ENCODE measurements at regions not wholly inside any gene's neighbourhood (a gene's known extent, or its start where the extent isn't known, plus 50 kb on each side); places are given as distances from the start of the nearest gene placed in this dataset.

DNA sequence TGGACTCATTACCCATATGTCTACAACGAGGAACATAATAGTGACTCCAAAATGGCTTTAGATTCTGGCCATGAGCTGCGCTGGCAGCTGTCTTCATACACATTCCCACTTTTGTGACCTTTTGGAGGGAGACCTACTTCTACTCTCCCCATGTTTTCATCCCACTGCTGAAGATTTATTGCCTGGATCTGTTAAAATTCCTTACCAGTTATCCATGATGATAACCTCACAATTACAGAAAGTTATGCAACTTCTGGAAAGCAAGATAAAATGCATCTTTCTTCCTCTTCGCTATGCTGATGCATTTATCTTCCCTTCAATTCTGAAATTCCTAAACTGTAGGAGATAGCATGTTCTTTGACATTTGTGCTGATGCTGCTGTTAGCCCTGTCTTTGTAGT is 855.3 kb downstream of the SLC4A3 start:
- Histone ChIP-seq H3K79me2 (ENCODE audit: insufficient read depth, low read length) (no peaks in the 10 kb centered on the region), H3K27me3 (ENCODE audit: insufficient read depth, low read length) (no peaks in the 10 kb centered on the region), H3K9ac (ENCODE audit: extremely low read depth, insufficient read length, low read length) (no peak overlapping the region), H3K23ac (ENCODE audit: insufficient read length, low read depth, low read length) (no peak overlapping the region), H2BK12ac (ENCODE audit: insufficient read length, low read depth, low read length) (no peak overlapping the region), H3K14ac (ENCODE audit: insufficient read depth, low read length) (no peak overlapping the region), H2AK5ac (ENCODE audit: insufficient read length, low read length) (no peak overlapping the region), H4K91ac (ENCODE audit: insufficient read length, low read depth, low read length) (no peak overlapping the region), H3K4ac (ENCODE audit: low read depth, low read length) (no peak overlapping the region), H3K9me3 (ENCODE audit: control insufficient read depth, low read depth, low read length) (no peaks in the 10 kb centered on the region), H3T11ph (ENCODE audit: low read length) (no peak overlapping the region), H4K20me1 (ENCODE audit: control insufficient read depth, insufficient read depth, insufficient read length) (no peaks in the 10 kb centered on the region), H3K4me1 (ENCODE audit: insufficient read depth, low read length) (no peaks in the 10 kb centered on the region), H2AFZ (ENCODE audit: low read length) (no peak overlapping the region), H3K23me2 (ENCODE audit: insufficient read length, low read depth, low read length, poor library complexity, severe bottlenecking) (no peaks in the 10 kb centered on the region), H2BK5ac (ENCODE audit: insufficient read length, low read length) (no peak overlapping the region), H2BK120ac (ENCODE audit: low read depth, low read length, poor library complexity, severe bottlenecking) (no peak overlapping the region), H3K4me2 (ENCODE audit: insufficient read depth, insufficient read length, low read length) (no peak overlapping the region), H3K27ac (ENCODE audit: insufficient read length, low read depth, low read length) (no peak overlapping the region), H4K5ac (ENCODE audit: insufficient read length, low read depth, low read length) (no peak overlapping the region), H2BK15ac (ENCODE audit: low read depth, low read length) (no peak overlapping the region), H3K18ac (ENCODE audit: insufficient read length, low read depth, low read length) (no peak overlapping the region), H4K8ac (replicated peaks; ENCODE audit: insufficient read length, low read depth, low read length) (no peak overlapping the region), H3K79me1 (ENCODE audit: insufficient read depth, low read depth, low read length, poor library complexity, severe bottlenecking) (no peaks in the 10 kb centered on the region), H2BK20ac (ENCODE audit: low read depth, low read length, poor library complexity, severe bottlenecking) (no peak overlapping the region), H3K56ac (ENCODE audit: insufficient read length, low read depth, low read length) (no peak overlapping the region)
- no peak for DNase-seq
- H3K27me3 Mint-ChIP-seq (ENCODE audit: low read depth): no peaks in the 10 kb centered on the region
- no peaks in the 10 kb centered on the region; a peak in 2 of 5 replicates for H3K9me3 Mint-ChIP-seq
- H3K36me3 Mint-ChIP-seq (ENCODE audit: insufficient read depth in 1 of 3, low read depth in 3 of 3): no peaks in the 10 kb centered on the region; a peak in 1 of 7 replicates
- no peak overlapping the region for H3K4me3 Mint-ChIP-seq
- TF ChIP-seq, protein P1, sequence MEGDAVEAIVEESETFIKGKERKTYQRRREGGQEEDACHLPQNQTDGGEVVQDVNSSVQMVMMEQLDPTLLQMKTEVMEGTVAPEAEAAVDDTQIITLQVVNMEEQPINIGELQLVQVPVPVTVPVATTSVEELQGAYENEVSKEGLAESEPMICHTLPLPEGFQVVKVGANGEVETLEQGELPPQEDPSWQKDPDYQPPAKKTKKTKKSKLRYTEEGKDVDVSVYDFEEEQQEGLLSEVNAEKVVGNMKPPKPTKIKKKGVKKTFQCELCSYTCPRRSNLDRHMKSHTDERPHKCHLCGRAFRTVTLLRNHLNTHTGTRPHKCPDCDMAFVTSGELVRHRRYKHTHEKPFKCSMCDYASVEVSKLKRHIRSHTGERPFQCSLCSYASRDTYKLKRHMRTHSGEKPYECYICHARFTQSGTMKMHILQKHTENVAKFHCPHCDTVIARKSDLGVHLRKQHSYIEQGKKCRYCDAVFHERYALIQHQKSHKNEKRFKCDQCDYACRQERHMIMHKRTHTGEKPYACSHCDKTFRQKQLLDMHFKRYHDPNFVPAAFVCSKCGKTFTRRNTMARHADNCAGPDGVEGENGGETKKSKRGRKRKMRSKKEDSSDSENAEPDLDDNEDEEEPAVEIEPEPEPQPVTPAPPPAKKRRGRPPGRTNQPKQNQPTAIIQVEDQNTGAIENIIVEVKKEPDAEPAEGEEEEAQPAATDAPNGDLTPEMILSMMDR (conservative IDR thresholded peaks at IDR 0.05): no peak
- no peak overlapping the region for H3K27ac Mint-ChIP-seq
- no CpG with 5 or more reads among the region's 3 CpGs for WGBS (ENCODE audit: extremely low coverage, insufficient read length, low lambda C conversion rate)
- H3K4me1 Mint-ChIP-seq: peaks cover 4 to 5% of the 10 kb centered on the region in 2 experiments; a peak in 2 of 4 replicates
